ENCODE measurements at regions not wholly inside any gene's neighbourhood (a gene's known extent, or its start where the extent isn't known, plus 50 kb on each side); places are given as distances from the start of the nearest gene placed in this dataset.

DNA sequence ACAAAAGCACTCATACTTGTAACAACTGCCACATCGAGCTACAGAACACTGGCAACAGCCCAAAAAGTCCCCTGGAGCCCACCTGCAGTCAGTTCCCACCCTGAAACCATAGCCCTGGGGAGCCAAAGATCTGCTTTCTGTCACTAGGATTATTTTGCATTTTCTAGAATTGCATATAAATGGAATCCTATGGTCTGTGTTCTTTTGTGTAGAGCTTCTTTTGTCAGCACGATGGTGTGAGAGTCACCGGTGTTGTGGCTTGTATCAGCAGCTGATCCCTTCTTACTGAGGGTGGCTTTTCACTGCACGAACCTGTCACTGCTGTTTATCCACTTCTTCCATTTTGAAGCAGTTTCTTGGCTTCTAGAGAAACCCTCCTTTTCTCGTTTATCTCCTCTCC, 60.1 kb upstream of the PRR23E start:
- H3K27ac Mint-ChIP-seq, result peak overlapping the region in 1 of 3 experiments; percentile 90; a peak in 2 of 7 replicates
- no peak overlapping the region for H2BK15ac ChIP-seq (ENCODE audit: low read depth, low read length)
- H3K9me3 Mint-ChIP-seq, result peaks cover 0 to 5% of the 10 kb centered on the region in 2 experiments; a peak in 1 of 5 replicates
- H3K36me3 Mint-ChIP-seq (ENCODE audit: insufficient read depth in 1 of 3, low read depth in 3 of 3), result peaks cover 0 to 2% (median 0%) of the 10 kb centered on the region in 3 experiments; a peak in 3 of 7 replicates
- no peaks in the 10 kb centered on the region for H3K79me2 ChIP-seq (ENCODE audit: insufficient read depth, low read length)
- TF ChIP-seq, protein P1, sequence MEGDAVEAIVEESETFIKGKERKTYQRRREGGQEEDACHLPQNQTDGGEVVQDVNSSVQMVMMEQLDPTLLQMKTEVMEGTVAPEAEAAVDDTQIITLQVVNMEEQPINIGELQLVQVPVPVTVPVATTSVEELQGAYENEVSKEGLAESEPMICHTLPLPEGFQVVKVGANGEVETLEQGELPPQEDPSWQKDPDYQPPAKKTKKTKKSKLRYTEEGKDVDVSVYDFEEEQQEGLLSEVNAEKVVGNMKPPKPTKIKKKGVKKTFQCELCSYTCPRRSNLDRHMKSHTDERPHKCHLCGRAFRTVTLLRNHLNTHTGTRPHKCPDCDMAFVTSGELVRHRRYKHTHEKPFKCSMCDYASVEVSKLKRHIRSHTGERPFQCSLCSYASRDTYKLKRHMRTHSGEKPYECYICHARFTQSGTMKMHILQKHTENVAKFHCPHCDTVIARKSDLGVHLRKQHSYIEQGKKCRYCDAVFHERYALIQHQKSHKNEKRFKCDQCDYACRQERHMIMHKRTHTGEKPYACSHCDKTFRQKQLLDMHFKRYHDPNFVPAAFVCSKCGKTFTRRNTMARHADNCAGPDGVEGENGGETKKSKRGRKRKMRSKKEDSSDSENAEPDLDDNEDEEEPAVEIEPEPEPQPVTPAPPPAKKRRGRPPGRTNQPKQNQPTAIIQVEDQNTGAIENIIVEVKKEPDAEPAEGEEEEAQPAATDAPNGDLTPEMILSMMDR (conservative IDR thresholded peaks at IDR 0.05), result no peak
- no peak overlapping the region for H3K4me2 ChIP-seq (ENCODE audit: insufficient read depth, insufficient read length, low read length)
- H3K9ac ChIP-seq (ENCODE audit: extremely low read depth, insufficient read length, low read length), result no peak overlapping the region
- WGBS (ENCODE audit: extremely low coverage, insufficient read length, low lambda C conversion rate), result no CpG with 5 or more reads among the region's 5 CpGs
- H3K4ac ChIP-seq (ENCODE audit: low read depth, low read length), result no peak overlapping the region
- H2AK5ac ChIP-seq (ENCODE audit: insufficient read length, low read length), result no peak overlapping the region
- peaks cover 46% of the 10 kb centered on the region for H3K27me3 Mint-ChIP-seq (ENCODE audit: low read depth)
- no peak overlapping the region for H2BK5ac ChIP-seq (ENCODE audit: insufficient read length, low read length)
- peaks cover 6% of the 10 kb centered on the region; the same call in 1 of the 2 replicates for H3K4me1 ChIP-seq (ENCODE audit: insufficient read depth, low read length)
- H4K5ac ChIP-seq (ENCODE audit: insufficient read length, low read depth, low read length), result no peak overlapping the region
- H3K56ac ChIP-seq (ENCODE audit: insufficient read length, low read depth, low read length), result no peak overlapping the region
- H4K91ac ChIP-seq (ENCODE audit: insufficient read length, low read depth, low read length), result no peak overlapping the region
- no peak for DNase-seq
- H4K20me1 ChIP-seq (ENCODE audit: control insufficient read depth, insufficient read depth, insufficient read length), result peaks cover 2% of the 10 kb centered on the region
- H3K27me3 ChIP-seq (ENCODE audit: insufficient read depth, low read length), result peaks cover 11% of the 10 kb centered on the region; the same call in 1 of the 2 replicates
- no peak overlapping the region for H2BK120ac ChIP-seq (ENCODE audit: low read depth, low read length, poor library complexity, severe bottlenecking)
- peak overlapping the region in 1 of 2 experiments; percentile 66; a peak in 3 of 5 replicates for H3K4me3 Mint-ChIP-seq
- no peak overlapping the region for H2BK20ac ChIP-seq (ENCODE audit: low read depth, low read length, poor library complexity, severe bottlenecking)
- H3K23me2 ChIP-seq (ENCODE audit: insufficient read length, low read depth, low read length, poor library complexity, severe bottlenecking), result no peaks in the 10 kb centered on the region
- peaks cover 28 to 43% of the 10 kb centered on the region in 2 experiments for H3K4me1 Mint-ChIP-seq
- no peak overlapping the region for H3K23ac ChIP-seq (ENCODE audit: insufficient read length, low read depth, low read length)
- no peak overlapping the region for H4K8ac ChIP-seq (replicated peaks; ENCODE audit: insufficient read length, low read depth, low read length)
- H2AFZ ChIP-seq (ENCODE audit: low read length), result no peak overlapping the region
- H3K27ac ChIP-seq (ENCODE audit: insufficient read length, low read depth, low read length), result no peak overlapping the region
- no peak overlapping the region for H3K18ac ChIP-seq (ENCODE audit: insufficient read length, low read depth, low read length)
- H3K14ac ChIP-seq (ENCODE audit: insufficient read depth, low read length), result no peak overlapping the region
- H3T11ph ChIP-seq (ENCODE audit: low read length), result no peak overlapping the region
- no peak overlapping the region for H2BK12ac ChIP-seq (ENCODE audit: insufficient read length, low read depth, low read length)
- H3K79me1 ChIP-seq (ENCODE audit: insufficient read depth, low read depth, low read length, poor library complexity, severe bottlenecking), result no peaks in the 10 kb centered on the region
- no peaks in the 10 kb centered on the region for H3K9me3 ChIP-seq (ENCODE audit: control insufficient read depth, low read depth, low read length)

All from H9 (cell line).